GM23338 (cell line): ENCODE measurements at regions not wholly inside any gene's neighbourhood (a gene's known extent, or its start where the extent isn't known, plus 50 kb on each side); places are given as distances from the start of the nearest gene placed in this dataset.

Experiments used
- CTCF ChIP-seq, 2 experiments: fragments of 200-600 bp in 1 of 2; sonication (generic) in 1 of 2; conservative IDR thresholded peaks; 2 replicates each; pipeline versions ENCODE4 v1.5.1 to v1.6.1; 2016 to 2017; ENCODE audit warnings: antibody characterized with exemption in 2 of 2, low read depth in 2 of 2, mild to moderate bottlenecking in 2 of 2, moderate library complexity in 1 of 2
- ETS1 ChIP-seq: IDR thresholded peaks from 2 replicates; pipeline ENCODE4 v1.6.1; 2016; ENCODE audit warnings: antibody characterized with exemption
- JUNB ChIP-seq: IDR thresholded peaks from one replicate; pipeline ENCODE4 v1.6.1; 2016; ENCODE audit warnings: antibody characterized with exemption; ENCODE audit not compliant: unreplicated experiment
- REST ChIP-seq: IDR thresholded peaks from one replicate; pipeline ENCODE4 v1.6.1; 2018; ENCODE audit warnings: antibody characterized with exemption; ENCODE audit not compliant: unreplicated experiment

GRCh38 chr3:24043168-24043567, 98.1 kb downstream of the NR1D2 start:
- TF ChIP-seq CTCF (conservative IDR thresholded peaks at IDR 0.05; ENCODE audit: low read depth in 2 of 2) (no peak), JUNB (no peak), ETS1 (no peak), REST (no peak)
